Astrocyte of the cerebellum (primary cell): ENCODE measurements at regions not wholly inside any gene's neighbourhood (a gene's known extent, or its start where the extent isn't known, plus 50 kb on each side); places are given as distances from the start of the nearest gene placed in this dataset.
"Not testable (repeated sequence)": the region's sequence is repeated elsewhere in the genome, so short reads cannot be mapped to it uniquely, and the experiment has no call there.

Experiments used
- DNase-seq: peaks from one replicate; pipeline ENCODE4 v3.0.0-alpha.2; 2011; ENCODE audit warnings: low read depth
- H3K4me3 ChIP-seq: 2 replicates; pipeline ENCODE4 v1.5.1; 2011; ENCODE audit warnings: mild to moderate bottlenecking, low read depth, low read length, moderate library complexity
- CTCF ChIP-seq: IDR thresholded peaks from 2 replicates; pipeline ENCODE4 v1.5.1; 2012; ENCODE audit warnings: low read length, low read depth, moderate library complexity, mild to moderate bottlenecking; ENCODE audit errors: missing control alignments
- in situ Hi-C: cut with HindIII; loops from 2 replicates; pipeline ENCODE4 v1.10.0; 2017; ENCODE audit warnings: low sequenced_read_pairs

GRCh38 chr12:97877404-97877803 is 414.8 kb downstream of the RMST start:
- no peak overlapping the region for H3K4me3 ChIP-seq
- in situ Hi-C loops = no loop called here
- no peak for TF ChIP-seq CTCF
- no peak for DNase-seq

GRCh38 chr12:97886511-97887176 is 424.0 kb downstream of the RMST start:
- TF ChIP-seq CTCF = no peak
- in situ Hi-C loops = no loop called here
- no peak overlapping the region for H3K4me3 ChIP-seq
- DNase-seq = no peak

- in situ Hi-C loops, DNase-seq, H3K4me3 ChIP-seq: not testable (repeated sequence)
Observed at GRCh38 chr12:97897881-97898280, 435.3 kb downstream of the RMST start.

- no peak for TF ChIP-seq CTCF
- in situ Hi-C loops = no loop called here
- no peak overlapping the region for H3K4me3 ChIP-seq
- no peak for DNase-seq
Observed at GRCh38 chr12:97899529-97899928, 436.9 kb downstream of the RMST start.

GRCh38 chr12:97899956-97900355 is 437.4 kb downstream of the RMST start:
- no peak for TF ChIP-seq CTCF
- in situ Hi-C loops = no loop called here
- H3K4me3 ChIP-seq = no peak overlapping the region
- no peak for DNase-seq

- TF ChIP-seq CTCF = no peak
- H3K4me3 ChIP-seq = no peak overlapping the region
- DNase-seq = no peak
- in situ Hi-C loops = no loop called here
Observed at GRCh38 chr12:97903356-97903755, 440.8 kb downstream of the RMST start.

- H3K4me3 ChIP-seq = no peak overlapping the region
- TF ChIP-seq CTCF = no peak
- DNase-seq = no peak
- in situ Hi-C loops = no loop called here
Observed at GRCh38 chr12:97907504-97907903, 444.9 kb downstream of the RMST start.
